GM06990 (cell line): ENCODE measurements at regions not wholly inside any gene's neighbourhood (a gene's known extent, or its start where the extent isn't known, plus 50 kb on each side); places are given as distances from the start of the nearest gene placed in this dataset.
"Not testable (repeated sequence)": the region's sequence is repeated elsewhere in the genome, so short reads cannot be mapped to it uniquely, and the experiment has no call there.

Experiments
- DNase-seq: peaks from one replicate; pipeline ENCODE4 v3.0.0-alpha.2; 2011; ENCODE audit not compliant: insufficient read length; ENCODE audit errors: extremely low read depth
- H3K27me3 ChIP-seq: replicated peaks from 2 replicates; pipeline ENCODE4 v1.6.0; 2011; ENCODE audit warnings: low read length; ENCODE audit not compliant: control insufficient read depth, insufficient read depth
- H3K36me3 ChIP-seq: 2 replicates; pipeline ENCODE4 v1.5.1; 2011; ENCODE audit warnings: low read length; ENCODE audit not compliant: control insufficient read depth, insufficient read depth
- H3K4me3 ChIP-seq: replicated peaks from 2 replicates; pipeline ENCODE4 v1.5.1; 2011; ENCODE audit warnings: low read depth, mild to moderate bottlenecking, control low read depth, low read length
- CTCF ChIP-seq: IDR thresholded peaks from 2 replicates; pipeline ENCODE4 v1.5.1; 2011; ENCODE audit warnings: low read length, control low read depth, mild to moderate bottlenecking, inconsistent platforms; ENCODE audit not compliant: insufficient read depth, poor library complexity, severe bottlenecking

DNA sequence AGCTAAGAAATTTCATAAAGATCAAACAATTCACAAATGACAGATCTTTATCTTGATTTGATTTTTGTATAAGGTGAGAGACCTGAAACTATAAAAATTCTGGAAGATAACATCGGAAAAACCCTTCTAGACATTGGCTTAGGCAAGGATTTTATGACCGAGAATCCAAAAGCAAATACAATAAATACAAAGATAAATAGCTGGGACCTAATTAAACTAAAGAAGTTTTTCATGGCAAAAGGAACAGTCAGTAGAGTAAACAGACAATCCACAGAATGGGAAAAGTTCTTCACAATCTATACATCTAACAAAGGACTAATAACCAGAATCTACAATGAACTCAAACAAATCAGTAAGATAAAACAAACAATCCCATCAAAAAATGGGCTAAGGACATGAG lies 116.9 kb upstream of the BCHE start:
- H3K27me3 ChIP-seq, result no peaks in the 10 kb centered on the region
- H3K4me3 ChIP-seq, result no peak overlapping the region
- no peak for DNase-seq
- no peak for TF ChIP-seq CTCF
- no peaks in the 10 kb centered on the region for H3K36me3 ChIP-seq

GRCh38 chr3:165946360-165946759 lies 109.1 kb upstream of the BCHE start:
- Histone ChIP-seq H3K27me3 (no peaks in the 10 kb centered on the region), H3K4me3 (no peak overlapping the region), H3K36me3 (no peaks in the 10 kb centered on the region)
- no peak for TF ChIP-seq CTCF
- no peak for DNase-seq

DNA sequence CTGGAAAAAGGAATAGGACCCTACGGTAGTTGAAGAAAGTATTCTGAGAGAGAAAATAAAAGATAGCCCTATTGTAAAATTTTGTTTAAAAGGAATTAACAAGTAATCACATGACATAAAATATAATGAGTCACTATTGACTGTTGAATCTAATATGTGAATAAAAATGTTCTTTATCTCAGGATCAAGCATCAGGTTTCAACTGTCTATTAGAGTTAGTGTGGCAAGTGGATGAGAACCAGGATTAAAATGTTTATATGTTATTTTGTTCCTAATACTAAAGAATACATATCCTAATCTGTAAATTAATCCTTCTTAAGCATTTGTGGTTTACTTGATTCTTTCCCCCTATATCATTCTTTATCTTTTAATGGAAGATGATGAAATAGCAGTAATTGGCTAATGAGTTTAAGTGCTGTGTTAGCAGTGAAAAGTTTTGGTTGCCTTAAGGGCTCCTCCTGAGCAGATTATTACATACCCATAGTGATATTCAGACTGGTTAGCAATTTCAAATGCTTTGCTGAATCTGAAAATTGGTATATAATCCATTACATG lies 101.8 kb upstream of the BCHE start:
- Histone ChIP-seq H3K27me3 (no peaks in the 10 kb centered on the region), H3K4me3 (no peak overlapping the region), H3K36me3 (no peaks in the 10 kb centered on the region)
- DNase-seq, result no peak
- TF ChIP-seq CTCF, result no peak

GRCh38 chr3:165936081-165936480 lies 98.9 kb upstream of the BCHE start:
- H3K27me3 ChIP-seq, H3K36me3 ChIP-seq, DNase-seq, H3K4me3 ChIP-seq: not testable (repeated sequence)

- DNase-seq, H3K36me3 ChIP-seq, H3K4me3 ChIP-seq, H3K27me3 ChIP-seq: not testable (repeated sequence)
Measured at GRCh38 chr3:165924301-165924791, 87.1 kb upstream of the BCHE start.

- TF ChIP-seq CTCF, result no peak
- H3K36me3 ChIP-seq, result no peaks in the 10 kb centered on the region
Measured at GRCh38 chr3:165920984-165921383, 83.8 kb upstream of the BCHE start.

DNA sequence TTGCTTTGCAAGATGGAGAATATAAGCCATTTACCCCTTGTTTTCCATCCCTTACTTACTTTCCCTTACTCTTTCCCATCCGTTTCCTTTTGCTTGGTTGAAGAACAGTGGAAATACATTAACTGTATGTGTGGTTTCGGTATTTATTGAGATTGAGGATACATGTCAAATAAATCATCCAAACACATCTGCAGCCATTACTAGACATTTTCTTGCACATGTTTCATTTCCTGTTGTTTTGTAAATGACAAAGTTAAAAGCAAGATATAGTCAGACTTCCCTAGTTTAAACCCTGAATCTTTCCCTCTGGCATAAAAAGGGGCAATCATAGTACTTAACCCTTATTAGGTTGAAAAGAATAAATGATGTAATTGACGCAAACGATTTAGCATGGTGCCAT lies 82.1 kb upstream of the BCHE start:
- Histone ChIP-seq H3K36me3 (no peaks in the 10 kb centered on the region), H3K4me3 (no peak overlapping the region), H3K27me3 (no peaks in the 10 kb centered on the region)
- TF ChIP-seq CTCF, result no peak
- no peak for DNase-seq

More at GRCh38 chr3:165920984-165921383, 83.8 kb upstream of the BCHE start:
- H3K27me3 ChIP-seq, result no peaks in the 10 kb centered on the region
- H3K4me3 ChIP-seq, result no peak overlapping the region
- DNase-seq, result no peak
